ENCODE measurements at regions not wholly inside any gene's neighbourhood (a gene's known extent, or its start where the extent isn't known, plus 50 kb on each side); places are given as distances from the start of the nearest gene placed in this dataset.

- WGBS, 2 experiments (ENCODE audit: extremely low coverage in 1 of 2, insufficient coverage in 1 of 2, insufficient read length in 1 of 2, insufficient replicate concordance in 2 of 2, low coverage in 1 of 2, low lambda C conversion rate in 2 of 2, missing lambda C conversion rate in 1 of 2) = 83% methylated on average over 7 of the region's 7 CpGs; no CpG with 5 or more reads in 1 of the 2 experiments
- Histone ChIP-seq H4K8ac (ENCODE audit: extremely low read depth, insufficient read depth, low read length) (no peak overlapping the region), H2BK20ac (ENCODE audit: low read length) (no peak overlapping the region), H3K14ac (ENCODE audit: insufficient read length) (no peak overlapping the region), H3K36me3 (ENCODE audit: control insufficient read depth in 2 of 4, insufficient read depth in 4 of 4, low read length in 3 of 4) (no peaks in the 10 kb centered on the region), H2AK5ac (ENCODE audit: low read depth, low read length) (no peak overlapping the region), H3K4ac (replicated peaks; ENCODE audit: insufficient read length, low read depth, low read length) (no peak overlapping the region), H2BK120ac (replicated peaks; ENCODE audit: low read depth, low read length) (no peak overlapping the region), H3K4me1 (replicated peaks in 1 of 4; ENCODE audit: control insufficient read depth in 3 of 4, insufficient read depth in 4 of 4, low read length in 3 of 4) (no peaks in the 10 kb centered on the region), H3K9me3 (ENCODE audit: insufficient read depth in 2 of 2, low read depth in 1 of 2, low read length in 1 of 2) (no peaks in the 10 kb centered on the region), H3K18ac (ENCODE audit: extremely low read depth, low read length) (no peak overlapping the region), H2AFZ (ENCODE audit: low read length) (no peak overlapping the region), H2BK12ac (ENCODE audit: low read depth, low read length) (no peak overlapping the region), H3K79me2 (ENCODE audit: control insufficient read depth in 1 of 2, insufficient read depth in 2 of 2, low read length in 2 of 2) (no peaks in the 10 kb centered on the region), H3K23me2 (ENCODE audit: low read depth, low read length) (no peaks in the 10 kb centered on the region), H3K4me2 (ENCODE audit: insufficient read depth in 1 of 2, low read depth in 2 of 2, low read length in 2 of 2) (no peak overlapping the region), H4K5ac (ENCODE audit: insufficient read length, low read depth, low read length) (no peak overlapping the region), H3K27me3 (replicated peaks in 1 of 4; ENCODE audit: control insufficient read depth in 3 of 4, extremely low read depth in 1 of 4, insufficient read depth in 3 of 4, low read length in 3 of 4) (no peaks in the 10 kb centered on the region), H3K56ac (replicated peaks; ENCODE audit: insufficient read length, low read depth, low read length) (no peak overlapping the region), H3K23ac (ENCODE audit: insufficient read length) (no peak overlapping the region), H3K4me3 (ENCODE audit: extremely low read depth in 1 of 4, insufficient read depth in 2 of 4, low read depth in 3 of 4, low read length in 4 of 4) (no peak overlapping the region), H4K20me1 (replicated peaks in 1 of 2; ENCODE audit: control insufficient read depth in 1 of 2, insufficient read depth in 2 of 2, low read length in 2 of 2) (no peaks in the 10 kb centered on the region), H4K91ac (replicated peaks; ENCODE audit: insufficient read length, low read length) (no peak overlapping the region), H3K27ac (ENCODE audit: low read depth, low read length) (no peak overlapping the region), H3K79me1 (ENCODE audit: low read depth, low read length) (no peaks in the 10 kb centered on the region), H2BK15ac (ENCODE audit: low read length) (no peak overlapping the region), H3K9ac (replicated peaks in 1 of 4; ENCODE audit: extremely low read depth in 1 of 4, low read depth in 3 of 4, low read length in 3 of 4) (no peak overlapping the region), H2BK5ac (ENCODE audit: low read depth, low read length) (no peak overlapping the region)
- FAIRE-seq = no peak
- DNase-seq (ENCODE audit: low read depth in 1 of 2, low spot score in 2 of 2) = no peak
- CTCF ChIA-PET (ENCODE audit: partially characterized antibody) = interaction anchor here (0.8 to 1.1 kb wide), 3 partner anchors 9 to 20 kb away, joined by 3 read pairs; no protein-coding TSS in a partner anchor
- POLR2A ChIA-PET (ENCODE audit: partially characterized antibody) = no interaction called here
- TF ChIP-seq SP2 (IDR thresholded peaks at IDR 0.05; ENCODE audit: low read length) (no peak), GABPA (IDR thresholded peaks at IDR 0.05; ENCODE audit: borderline replicate concordance, insufficient read depth, low read length) (no peak), NANOG (IDR thresholded peaks at IDR 0.05; ENCODE audit: insufficient read depth, low read depth, low read length, poor library complexity, severe bottlenecking) (no peak), CBX8 (IDR thresholded peaks at IDR 0.05; ENCODE audit: borderline replicate concordance, low read depth, low read length) (no peak), USF2 (IDR thresholded peaks at IDR 0.05; ENCODE audit: low read length) (no peak), ATF3 (IDR thresholded peaks at IDR 0.05; ENCODE audit: insufficient read depth, low read depth, low read length) (no peak), ASH2L (IDR thresholded peaks at IDR 0.05; ENCODE audit: low read length) (no peak), NRF1 (IDR thresholded peaks at IDR 0.05; ENCODE audit: low read depth, low read length) (no peak), RAD21 (IDR thresholded peaks at IDR 0.05 in 1 of 2, conservative IDR thresholded peaks at IDR 0.05 in 1 of 2; ENCODE audit: low read depth in 2 of 2, low read length in 2 of 2) (no peak)
Observed at GRCh38 chr16:65932350-65933072, 434.0 kb upstream of the CDH5 start.

All from H1 (cell line).